Epithelial cell of esophagus (primary cell): ENCODE measurements at regions not wholly inside any gene's neighbourhood (a gene's known extent, or its start where the extent isn't known, plus 50 kb on each side); places are given as distances from the start of the nearest gene placed in this dataset.
"Not testable (repeated sequence)": the region's sequence is repeated elsewhere in the genome, so short reads cannot be mapped to it uniquely, and the experiment has no call there.

Source experiments
- DNase-seq: peaks from one replicate; pipeline ENCODE4 v3.0.0; 2010; ENCODE audit warnings: low read depth
- H3K4me3 ChIP-seq: 2 replicates; pipeline ENCODE4 v1.5.1; 2011; ENCODE audit warnings: mild to moderate bottlenecking, low read length, control low read depth
- TF ChIP-seq, protein P1 (sequence below): IDR thresholded peaks from 2 replicates; pipeline ENCODE4 v1.5.1; 2011; ENCODE audit warnings: low read depth, mild to moderate bottlenecking, low read length, control low read depth, inconsistent platforms; ENCODE audit not compliant: insufficient read depth; ENCODE audit errors: missing control alignments

- no peak overlapping the region for H3K4me3 ChIP-seq
- TF ChIP-seq, protein P1, sequence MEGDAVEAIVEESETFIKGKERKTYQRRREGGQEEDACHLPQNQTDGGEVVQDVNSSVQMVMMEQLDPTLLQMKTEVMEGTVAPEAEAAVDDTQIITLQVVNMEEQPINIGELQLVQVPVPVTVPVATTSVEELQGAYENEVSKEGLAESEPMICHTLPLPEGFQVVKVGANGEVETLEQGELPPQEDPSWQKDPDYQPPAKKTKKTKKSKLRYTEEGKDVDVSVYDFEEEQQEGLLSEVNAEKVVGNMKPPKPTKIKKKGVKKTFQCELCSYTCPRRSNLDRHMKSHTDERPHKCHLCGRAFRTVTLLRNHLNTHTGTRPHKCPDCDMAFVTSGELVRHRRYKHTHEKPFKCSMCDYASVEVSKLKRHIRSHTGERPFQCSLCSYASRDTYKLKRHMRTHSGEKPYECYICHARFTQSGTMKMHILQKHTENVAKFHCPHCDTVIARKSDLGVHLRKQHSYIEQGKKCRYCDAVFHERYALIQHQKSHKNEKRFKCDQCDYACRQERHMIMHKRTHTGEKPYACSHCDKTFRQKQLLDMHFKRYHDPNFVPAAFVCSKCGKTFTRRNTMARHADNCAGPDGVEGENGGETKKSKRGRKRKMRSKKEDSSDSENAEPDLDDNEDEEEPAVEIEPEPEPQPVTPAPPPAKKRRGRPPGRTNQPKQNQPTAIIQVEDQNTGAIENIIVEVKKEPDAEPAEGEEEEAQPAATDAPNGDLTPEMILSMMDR: no peak
- no peak for DNase-seq
Observed at GRCh38 chr1:68805097-68805641, 308.3 kb upstream of the DEPDC1 start.

- DNase-seq: no peak
- no peak overlapping the region for H3K4me3 ChIP-seq
- TF ChIP-seq, protein P1: no peak
Observed at GRCh38 chr1:68808351-68808750, 311.5 kb upstream of the DEPDC1 start.

- no peak overlapping the region for H3K4me3 ChIP-seq
- peak; percentile 58 for DNase-seq
- TF ChIP-seq, protein P1: no peak
Observed at GRCh38 chr1:68811806-68812205, 314.9 kb upstream of the DEPDC1 start.

GRCh38 chr1:68812333-68812732, 315.5 kb upstream of the DEPDC1 start:
- H3K4me3 ChIP-seq: no peak overlapping the region
- DNase-seq: no peak
- TF ChIP-seq, protein P1: no peak

DNA sequence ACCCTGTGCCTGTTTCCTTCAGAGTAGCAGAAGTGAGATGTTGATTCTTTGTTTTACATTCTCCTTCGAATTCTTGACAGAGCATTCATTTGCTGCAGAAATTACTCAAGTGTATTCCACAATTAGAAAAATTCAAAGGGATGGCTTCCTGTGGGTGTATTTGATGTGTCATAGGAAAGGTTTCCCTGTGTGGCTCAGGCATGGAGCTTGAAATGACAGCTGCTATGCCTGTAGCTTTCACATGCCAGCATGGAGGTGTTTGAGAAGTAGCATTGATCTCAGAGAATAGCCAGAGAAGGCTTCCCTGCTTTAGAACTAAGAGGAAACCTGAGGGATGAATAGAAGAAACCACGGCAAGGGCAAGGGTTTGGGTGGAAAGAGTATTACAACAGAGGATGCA, 317.2 kb upstream of the DEPDC1 start:
- DNase-seq: peak; percentile 22
- TF ChIP-seq, protein P1: no peak

DNA sequence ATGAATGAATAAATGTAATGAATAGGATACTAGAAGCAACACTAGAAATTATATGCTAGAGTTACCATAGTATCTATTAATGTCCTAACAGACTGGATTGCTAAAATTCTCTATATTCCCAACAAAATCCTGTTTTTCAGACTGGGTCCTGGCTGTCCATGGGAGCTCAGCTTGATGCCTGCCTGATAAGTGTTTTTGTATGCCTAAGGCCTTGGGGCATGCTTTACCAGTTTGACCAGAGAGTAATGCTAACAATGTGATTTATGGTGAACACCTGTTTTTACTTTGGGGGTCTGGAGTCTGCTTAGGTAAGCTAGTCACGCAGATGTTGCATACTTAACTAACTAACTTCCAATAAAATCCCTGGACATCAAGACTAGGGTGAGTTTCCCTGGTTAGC, 318.8 kb upstream of the DEPDC1 start:
- no peak overlapping the region for H3K4me3 ChIP-seq
- TF ChIP-seq, protein P1: no peak
- no peak for DNase-seq

More for the DNA sequence above, 317.2 kb upstream of the DEPDC1 start:
- H3K4me3 ChIP-seq: no peak overlapping the region

GRCh38 chr1:68817505-68818210, 320.8 kb upstream of the DEPDC1 start:
- H3K4me3 ChIP-seq: not testable (repeated sequence)

More at GRCh38 chr1:68817505-68818210, 320.8 kb upstream of the DEPDC1 start:
- not testable (repeated sequence) for DNase-seq
